T-helper 1 cell treated with Interleukin-12 subunit alpha and Interleukin-12 subunit beta and Interleukin-4 antibody, amounts not matched to agents 30 μg/mL and 1 μg/mL, for 36 hours (primary cell): ENCODE measurements at regions not wholly inside any gene's neighbourhood (a gene's known extent, or its start where the extent isn't known, plus 50 kb on each side); places are given as distances from the start of the nearest gene placed in this dataset.

Experiments used
- H3K27ac Mint-ChIP-seq: one replicate; pipeline ENCODE4 v1.8.0; 2021; ENCODE audit warnings: mild to moderate bottlenecking, mixed read lengths
- H3K27me3 Mint-ChIP-seq: one replicate; pipeline ENCODE4 v1.8.0; 2021; ENCODE audit warnings: low read depth, mixed read lengths
- H3K36me3 Mint-ChIP-seq: one replicate; pipeline ENCODE4 v1.8.0; 2021; ENCODE audit warnings: low read depth, mixed read lengths
- H3K4me1 Mint-ChIP-seq: one replicate; pipeline ENCODE4 v1.8.0; 2021; ENCODE audit warnings: low read depth, mixed read lengths
- H3K4me3 Mint-ChIP-seq: one replicate; pipeline ENCODE4 v1.8.0; 2021; ENCODE audit warnings: mild to moderate bottlenecking, moderate library complexity, mixed read lengths
- H3K9me3 Mint-ChIP-seq: one replicate; pipeline ENCODE4 v1.8.0; 2021; ENCODE audit warnings: mixed read lengths

GRCh38 chr20:57831326-57831992, 121.6 kb upstream of the PMEPA1 start:
- no peaks in the 10 kb centered on the region for H3K27me3 Mint-ChIP-seq
- no peaks in the 10 kb centered on the region for H3K36me3 Mint-ChIP-seq
- H3K9me3 Mint-ChIP-seq = no peaks in the 10 kb centered on the region
- no peaks in the 10 kb centered on the region for H3K4me1 Mint-ChIP-seq
- H3K4me3 Mint-ChIP-seq = no peak overlapping the region
- H3K27ac Mint-ChIP-seq = no peak overlapping the region

GRCh38 chr20:57830515-57830895, 120.7 kb upstream of the PMEPA1 start:
- H3K27ac Mint-ChIP-seq = no peak overlapping the region
- no peaks in the 10 kb centered on the region for H3K36me3 Mint-ChIP-seq
- no peaks in the 10 kb centered on the region for H3K4me1 Mint-ChIP-seq
- H3K4me3 Mint-ChIP-seq = no peak overlapping the region
- H3K9me3 Mint-ChIP-seq = no peaks in the 10 kb centered on the region
- H3K27me3 Mint-ChIP-seq = no peaks in the 10 kb centered on the region

DNA sequence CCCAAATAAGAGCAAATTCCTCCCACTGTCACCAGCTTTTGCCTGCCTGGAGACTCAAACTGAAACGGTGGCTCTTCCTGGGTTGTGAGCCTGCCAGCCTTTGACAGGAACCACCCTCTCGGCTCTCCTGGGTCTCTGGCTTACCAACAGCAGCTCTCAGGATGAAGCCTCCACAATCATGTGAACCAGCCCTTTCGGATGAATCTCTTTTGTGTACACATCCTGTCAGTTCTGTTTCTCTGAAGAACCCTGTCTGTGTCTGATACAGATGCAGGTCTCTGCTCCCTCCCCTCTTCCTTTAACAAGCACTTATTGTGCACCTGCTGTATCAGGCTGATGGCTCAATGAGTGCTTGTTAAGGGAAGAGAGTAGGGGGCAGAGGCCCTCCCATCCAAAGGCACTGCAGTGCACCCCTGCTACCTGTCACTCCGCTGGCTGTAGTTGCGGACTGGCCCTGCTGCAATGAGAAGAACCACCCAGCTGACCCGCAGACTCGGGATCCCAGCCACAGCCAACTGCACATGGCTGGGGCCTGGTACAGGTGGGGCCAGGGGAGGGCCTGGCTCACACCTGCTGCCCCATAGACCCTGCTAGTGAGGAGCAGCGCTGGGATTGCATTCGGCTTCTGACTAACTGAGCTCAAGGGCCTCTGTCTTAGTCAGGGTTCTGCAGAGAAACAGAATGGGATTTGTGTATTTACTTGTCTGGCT, 120.1 kb upstream of the PMEPA1 start:
- Mint-ChIP-seq H3K9me3 (no peaks in the 10 kb centered on the region), H3K4me1 (no peaks in the 10 kb centered on the region), H3K27me3 (no peaks in the 10 kb centered on the region), H3K27ac (no peak overlapping the region), H3K4me3 (no peak overlapping the region), H3K36me3 (no peaks in the 10 kb centered on the region)

DNA sequence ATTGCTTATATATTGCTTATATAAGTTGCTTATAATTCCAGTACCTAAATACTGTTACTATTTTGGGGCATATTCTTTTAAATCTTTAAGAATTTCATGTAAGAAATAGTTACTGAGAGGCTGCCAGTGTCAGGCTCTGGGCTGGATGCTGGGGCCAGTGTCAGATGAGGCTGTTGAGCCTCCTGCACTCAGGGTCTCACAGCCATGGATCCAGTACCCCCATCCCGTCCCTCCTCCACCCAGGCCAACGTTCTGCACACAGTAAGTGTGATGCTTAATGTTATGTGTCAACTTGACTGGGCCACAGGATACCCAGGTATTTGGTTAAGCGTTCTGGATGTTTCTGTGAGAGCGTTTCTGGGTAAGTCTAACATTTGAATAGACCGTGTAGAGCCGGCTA, 119.5 kb upstream of the PMEPA1 start:
- no peaks in the 10 kb centered on the region for H3K27me3 Mint-ChIP-seq
- H3K4me1 Mint-ChIP-seq = no peaks in the 10 kb centered on the region
- no peak overlapping the region for H3K4me3 Mint-ChIP-seq
- H3K9me3 Mint-ChIP-seq = no peaks in the 10 kb centered on the region
- no peak overlapping the region for H3K27ac Mint-ChIP-seq
- no peaks in the 10 kb centered on the region for H3K36me3 Mint-ChIP-seq

- no peaks in the 10 kb centered on the region for H3K4me1 Mint-ChIP-seq
- no peaks in the 10 kb centered on the region for H3K36me3 Mint-ChIP-seq
These were observed 118.9 kb upstream of the PMEPA1 start for GRCh38 chr20:57828696-57829095.

DNA sequence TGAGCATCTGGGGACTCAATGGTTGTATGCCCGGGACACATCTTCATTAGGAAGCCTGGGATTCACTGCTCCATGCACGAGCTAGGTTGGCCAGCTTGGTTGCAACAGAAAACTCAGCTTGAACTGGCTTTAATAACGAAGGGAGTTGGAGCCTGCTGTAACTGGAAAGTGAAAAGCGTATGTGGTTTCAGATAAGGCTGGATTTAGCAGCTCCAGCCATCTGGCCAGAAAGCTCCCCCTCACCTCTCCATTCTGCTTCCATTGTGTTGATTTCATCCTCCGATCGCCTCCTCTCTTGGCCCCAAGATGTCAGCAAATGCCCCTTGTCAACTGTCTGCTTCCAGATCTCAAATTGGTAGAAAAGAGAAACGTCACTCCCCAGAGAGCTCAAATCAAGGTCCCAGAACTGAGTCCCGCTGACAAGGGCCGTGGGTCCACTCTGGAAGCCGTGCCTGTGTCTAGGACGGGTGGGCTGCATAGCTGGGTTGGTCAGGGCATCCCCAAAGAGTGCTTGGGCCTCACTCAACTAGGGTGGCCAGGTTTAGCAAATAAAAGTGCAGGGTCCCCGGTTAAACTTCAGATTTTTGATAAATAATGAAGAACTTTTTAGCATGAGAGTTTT, 117.0 kb upstream of the PMEPA1 start:
- Mint-ChIP-seq H3K4me3 (no peak overlapping the region), H3K36me3 (no peaks in the 10 kb centered on the region), H3K27ac (no peak overlapping the region), H3K4me1 (no peaks in the 10 kb centered on the region), H3K9me3 (no peaks in the 10 kb centered on the region), H3K27me3 (no peaks in the 10 kb centered on the region)

More at GRCh38 chr20:57828696-57829095, 118.9 kb upstream of the PMEPA1 start:
- H3K9me3 Mint-ChIP-seq = no peaks in the 10 kb centered on the region
- no peaks in the 10 kb centered on the region for H3K27me3 Mint-ChIP-seq
- no peak overlapping the region for H3K27ac Mint-ChIP-seq
- no peak overlapping the region for H3K4me3 Mint-ChIP-seq

- Mint-ChIP-seq H3K9me3 (no peaks in the 10 kb centered on the region), H3K27ac (no peak overlapping the region), H3K4me3 (no peak overlapping the region), H3K27me3 (no peaks in the 10 kb centered on the region), H3K4me1 (no peaks in the 10 kb centered on the region), H3K36me3 (no peaks in the 10 kb centered on the region)
These were observed 115.1 kb upstream of the PMEPA1 start for GRCh38 chr20:57824909-57825308.

GRCh38 chr20:57821935-57822334, 112.1 kb upstream of the PMEPA1 start:
- Mint-ChIP-seq H3K4me1 (no peaks in the 10 kb centered on the region), H3K36me3 (no peaks in the 10 kb centered on the region), H3K27me3 (no peaks in the 10 kb centered on the region), H3K27ac (no peak overlapping the region), H3K9me3 (no peaks in the 10 kb centered on the region), H3K4me3 (no peak overlapping the region)

DNA sequence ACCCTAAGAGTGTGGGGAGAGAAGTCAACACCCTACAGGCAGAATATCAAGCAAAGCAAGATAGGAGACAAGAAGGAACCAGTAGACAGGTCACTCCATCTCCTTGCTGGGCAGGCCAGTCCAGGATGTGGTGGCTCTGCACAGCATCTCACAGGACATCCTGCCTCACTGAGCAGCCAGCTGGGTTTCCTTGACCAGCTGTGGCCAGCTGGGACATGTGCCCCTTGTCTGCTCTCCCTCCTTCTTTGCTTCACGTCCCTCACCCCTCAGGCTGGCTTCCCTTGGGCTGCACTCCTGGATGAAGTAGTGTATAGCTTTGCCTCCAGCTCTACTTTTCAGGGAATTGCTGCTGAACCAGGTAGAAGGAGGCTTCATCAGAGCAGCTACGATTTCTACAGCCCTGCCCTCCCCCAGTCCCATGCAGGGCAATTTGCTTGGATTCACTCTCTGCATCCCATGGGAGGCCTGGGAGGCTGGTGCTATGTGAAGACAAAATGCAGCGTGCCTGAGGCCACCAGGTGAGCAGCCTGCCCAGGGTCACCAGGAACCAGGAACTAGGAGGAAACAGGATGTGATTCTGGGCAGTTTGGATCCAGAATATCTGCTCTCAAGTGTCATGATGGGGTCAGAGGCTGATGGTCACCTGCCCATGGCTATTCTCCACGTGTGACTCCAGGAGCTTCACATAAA, 110.0 kb upstream of the PMEPA1 start:
- no peaks in the 10 kb centered on the region for H3K27me3 Mint-ChIP-seq
- no peaks in the 10 kb centered on the region for H3K9me3 Mint-ChIP-seq
- no peak overlapping the region for H3K27ac Mint-ChIP-seq
- H3K4me1 Mint-ChIP-seq = no peaks in the 10 kb centered on the region
- no peak overlapping the region for H3K4me3 Mint-ChIP-seq
- no peaks in the 10 kb centered on the region for H3K36me3 Mint-ChIP-seq

DNA sequence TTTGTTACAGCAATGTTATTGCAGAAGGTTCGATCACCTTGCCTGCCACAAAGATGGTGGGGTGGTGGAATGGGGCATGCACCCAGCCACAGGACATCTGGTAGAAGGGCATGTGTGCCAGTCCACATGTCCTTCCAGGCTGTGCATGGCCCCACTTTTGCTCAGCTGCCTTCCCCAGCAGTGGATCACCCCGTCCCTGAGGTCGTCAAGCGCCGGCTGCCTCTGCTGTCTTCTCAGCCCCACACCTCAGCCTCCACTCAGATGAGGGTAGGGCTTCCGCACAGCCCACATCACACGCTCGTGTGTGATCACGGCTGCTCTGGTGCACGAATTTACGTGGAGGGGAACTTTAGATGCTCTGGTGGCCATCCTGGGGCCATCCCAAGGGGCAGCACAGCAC, 109.5 kb upstream of the PMEPA1 start:
- Mint-ChIP-seq H3K4me1 (no peaks in the 10 kb centered on the region), H3K27ac (no peak overlapping the region), H3K36me3 (no peaks in the 10 kb centered on the region), H3K4me3 (no peak overlapping the region), H3K9me3 (no peaks in the 10 kb centered on the region), H3K27me3 (no peaks in the 10 kb centered on the region)

DNA sequence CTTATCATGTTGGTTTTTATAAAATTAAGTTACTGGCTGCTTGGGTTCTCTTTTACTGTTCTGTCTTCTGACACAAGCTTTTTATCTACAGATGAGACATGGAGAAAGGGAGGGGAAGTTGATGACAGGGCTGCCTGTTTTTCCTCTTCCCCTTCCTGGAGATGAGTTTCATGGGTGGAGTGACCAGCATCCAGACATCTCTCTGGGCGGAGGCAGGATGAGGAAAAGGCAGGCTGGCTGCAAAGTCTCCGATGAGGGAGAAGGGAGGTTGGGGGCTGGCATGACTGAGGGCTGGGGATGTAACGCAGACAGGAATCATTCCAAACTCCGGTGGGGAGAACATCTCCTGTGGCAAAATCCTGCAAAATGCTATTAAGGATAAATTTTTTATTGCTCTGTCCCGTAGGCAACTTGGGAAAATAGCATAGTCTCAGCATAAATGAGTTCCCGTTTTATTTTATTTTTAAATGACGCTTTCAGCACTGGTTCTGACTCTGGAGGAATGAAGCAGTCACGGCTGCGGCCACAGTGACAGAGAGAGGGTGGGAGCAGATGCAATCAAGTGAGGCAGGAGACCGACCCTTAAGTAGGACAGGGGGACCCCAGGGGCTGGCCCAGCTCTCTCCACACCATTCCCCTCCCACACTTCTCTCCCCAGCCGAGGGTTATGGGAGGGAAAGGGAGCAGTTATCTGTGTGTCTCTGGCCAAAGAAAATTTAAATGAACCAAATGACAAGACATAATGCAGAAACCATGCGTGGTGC, 108.8 kb upstream of the PMEPA1 start:
- H3K4me3 Mint-ChIP-seq = no peak overlapping the region
- no peak overlapping the region for H3K27ac Mint-ChIP-seq
- H3K4me1 Mint-ChIP-seq = no peaks in the 10 kb centered on the region
- H3K36me3 Mint-ChIP-seq = no peaks in the 10 kb centered on the region
- H3K9me3 Mint-ChIP-seq = no peaks in the 10 kb centered on the region
- no peaks in the 10 kb centered on the region for H3K27me3 Mint-ChIP-seq

GRCh38 chr20:57815405-57815804, 105.6 kb upstream of the PMEPA1 start:
- Mint-ChIP-seq H3K27me3 (no peaks in the 10 kb centered on the region), H3K27ac (no peak overlapping the region), H3K4me1 (no peaks in the 10 kb centered on the region), H3K36me3 (no peaks in the 10 kb centered on the region), H3K9me3 (no peaks in the 10 kb centered on the region), H3K4me3 (no peak overlapping the region)

DNA sequence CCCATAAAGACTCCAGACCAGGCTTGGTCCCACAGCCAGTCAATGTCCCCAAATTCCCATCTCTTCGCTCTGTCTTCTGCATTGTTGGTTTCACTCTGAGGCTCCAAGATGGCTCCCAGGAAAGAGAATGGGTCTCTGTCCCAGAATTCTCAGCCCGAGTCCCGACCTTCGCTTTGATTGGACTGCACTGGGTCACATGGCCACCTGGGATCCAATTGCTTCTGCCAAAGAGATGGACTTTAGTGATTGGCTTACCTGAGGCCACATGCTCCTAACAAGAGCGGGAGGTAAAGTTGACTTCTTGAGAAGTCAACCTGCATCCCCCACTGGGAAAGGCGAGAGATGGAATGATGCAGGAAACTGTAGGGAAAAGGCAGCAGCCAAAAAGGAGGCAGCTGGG, 104.7 kb upstream of the PMEPA1 start:
- H3K36me3 Mint-ChIP-seq = no peaks in the 10 kb centered on the region
- no peak overlapping the region for H3K27ac Mint-ChIP-seq
- no peaks in the 10 kb centered on the region for H3K27me3 Mint-ChIP-seq
- no peak overlapping the region for H3K4me3 Mint-ChIP-seq
- no peaks in the 10 kb centered on the region for H3K4me1 Mint-ChIP-seq
- H3K9me3 Mint-ChIP-seq = no peaks in the 10 kb centered on the region

GRCh38 chr20:57813509-57814269, 103.9 kb upstream of the PMEPA1 start:
- H3K4me1 Mint-ChIP-seq = no peaks in the 10 kb centered on the region
- no peaks in the 10 kb centered on the region for H3K9me3 Mint-ChIP-seq
- no peak overlapping the region for H3K4me3 Mint-ChIP-seq
- no peaks in the 10 kb centered on the region for H3K27me3 Mint-ChIP-seq
- no peaks in the 10 kb centered on the region for H3K36me3 Mint-ChIP-seq
- H3K27ac Mint-ChIP-seq = no peak overlapping the region
